Liver (tissue), 3 donors: ENCODE measurements at regions not wholly inside any gene's neighbourhood (a gene's known extent, or its start where the extent isn't known, plus 50 kb on each side); places are given as distances from the start of the nearest gene placed in this dataset.

Experiments
- CTCF ChIP-seq: fragments of 150-350 bp; IDR thresholded peaks from 2 replicates; pipeline ENCODE4 v1.5.1; 2017; ENCODE audit warnings: improper control_type of control experiment, low read depth, low read length; ENCODE audit not compliant: missing input control
- EGR1 ChIP-seq, 2 donors: IDR thresholded peaks; 2 replicates each; pipeline ENCODE4 v1.6.1; 2016 to 2018; ENCODE audit warnings: antibody characterized with exemption in 2 of 2, low read depth in 2 of 2
- GABPA ChIP-seq, 2 donors: IDR thresholded peaks in 1 of 2; conservative IDR thresholded peaks in 1 of 2; 2 replicates each; pipeline ENCODE4 v1.6.1; 2016; ENCODE audit warnings: antibody characterized with exemption in 2 of 2, mild to moderate bottlenecking in 1 of 2, moderate library complexity in 1 of 2
- MAX ChIP-seq: IDR thresholded peaks from 2 replicates; pipeline ENCODE4 v1.6.1; 2016; ENCODE audit warnings: antibody characterized with exemption
- RAD21 ChIP-seq, 2 donors: IDR thresholded peaks; 2 replicates each; pipeline ENCODE4 v1.6.1; 2016; ENCODE audit warnings: antibody characterized with exemption in 2 of 2, mild to moderate bottlenecking in 2 of 2
- SP1 ChIP-seq: IDR thresholded peaks from 2 replicates; pipeline ENCODE4 v1.6.1; 2018; ENCODE audit warnings: antibody characterized with exemption, mild to moderate bottlenecking
- YY1 ChIP-seq: IDR thresholded peaks from 2 replicates; pipeline ENCODE4 v1.6.1; 2016; ENCODE audit warnings: antibody characterized with exemption, mild to moderate bottlenecking
- donor health status: healthy.
- donor health status: healthy.

GRCh38 chr4:3634894-3635820 lies 102.9 kb upstream of the LRPAP1 start:
- TF ChIP-seq EGR1 (IDR thresholded peaks at IDR 0.05; ENCODE audit: low read depth in 2 of 2) (no peak), YY1 (no peak), SP1 (no peak), CTCF (no peak), MAX (no peak), GABPA (IDR thresholded peaks at IDR 0.05 in 1 of 2, conservative IDR thresholded peaks at IDR 0.05 in 1 of 2) (no peak), RAD21 (IDR thresholded peaks at IDR 0.05) (no peak)
